ENCODE measurements at regions not wholly inside any gene's neighbourhood (a gene's known extent, or its start where the extent isn't known, plus 50 kb on each side); places are given as distances from the start of the nearest gene placed in this dataset.

DNA sequence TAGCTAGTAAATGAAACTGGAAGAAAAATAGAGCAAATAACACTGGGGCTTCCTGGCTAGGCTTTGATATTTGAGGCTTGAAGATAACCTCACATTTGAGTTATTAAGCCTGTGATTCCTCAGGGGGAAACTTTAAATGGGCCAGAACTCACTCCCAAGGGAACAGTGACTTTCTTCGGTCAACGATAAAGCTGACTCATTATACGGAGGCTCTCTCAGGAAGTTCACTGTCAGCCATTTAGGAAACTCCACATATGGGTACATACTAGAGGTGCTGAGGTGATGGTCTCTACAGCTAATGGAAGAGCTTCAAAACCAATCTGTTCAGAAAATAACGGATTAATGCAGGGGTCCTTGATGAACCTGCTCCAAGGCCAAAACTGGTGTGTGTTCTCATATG is 120.8 kb downstream of the SH2D1A start:
- TF ChIP-seq, protein P1, sequence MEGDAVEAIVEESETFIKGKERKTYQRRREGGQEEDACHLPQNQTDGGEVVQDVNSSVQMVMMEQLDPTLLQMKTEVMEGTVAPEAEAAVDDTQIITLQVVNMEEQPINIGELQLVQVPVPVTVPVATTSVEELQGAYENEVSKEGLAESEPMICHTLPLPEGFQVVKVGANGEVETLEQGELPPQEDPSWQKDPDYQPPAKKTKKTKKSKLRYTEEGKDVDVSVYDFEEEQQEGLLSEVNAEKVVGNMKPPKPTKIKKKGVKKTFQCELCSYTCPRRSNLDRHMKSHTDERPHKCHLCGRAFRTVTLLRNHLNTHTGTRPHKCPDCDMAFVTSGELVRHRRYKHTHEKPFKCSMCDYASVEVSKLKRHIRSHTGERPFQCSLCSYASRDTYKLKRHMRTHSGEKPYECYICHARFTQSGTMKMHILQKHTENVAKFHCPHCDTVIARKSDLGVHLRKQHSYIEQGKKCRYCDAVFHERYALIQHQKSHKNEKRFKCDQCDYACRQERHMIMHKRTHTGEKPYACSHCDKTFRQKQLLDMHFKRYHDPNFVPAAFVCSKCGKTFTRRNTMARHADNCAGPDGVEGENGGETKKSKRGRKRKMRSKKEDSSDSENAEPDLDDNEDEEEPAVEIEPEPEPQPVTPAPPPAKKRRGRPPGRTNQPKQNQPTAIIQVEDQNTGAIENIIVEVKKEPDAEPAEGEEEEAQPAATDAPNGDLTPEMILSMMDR (IDR thresholded peaks at IDR 0.05): no peak
- no peak for TF ChIP-seq EZH2 (IDR thresholded peaks at IDR 0.05; ENCODE audit: borderline replicate concordance, insufficient read depth, low read depth, low read length, poor library complexity, severe bottlenecking)
